NCI-H2107 treated with DMSO at 0.1 percent for 48 hours (cell line): ENCODE measurements at regions not wholly inside any gene's neighbourhood (a gene's known extent, or its start where the extent isn't known, plus 50 kb on each side); places are given as distances from the start of the nearest gene placed in this dataset.
"Not testable (repeated sequence)": the region's sequence is repeated elsewhere in the genome, so short reads cannot be mapped to it uniquely, and the experiment has no call there.

Experiments
- DNase-seq: peaks from one replicate; lab custom pipeline; 2025; ENCODE audit not compliant: unreplicated experiment; lab: John Stamatoyannopoulos, UW

- DNase-seq, result no peak
Observed at GRCh38 chr10:106392778-106393177, 771.7 kb downstream of the SORCS1 start.

- DNase-seq, result no peak
Observed at GRCh38 chr10:106387063-106387462, 777.4 kb downstream of the SORCS1 start.

DNA sequence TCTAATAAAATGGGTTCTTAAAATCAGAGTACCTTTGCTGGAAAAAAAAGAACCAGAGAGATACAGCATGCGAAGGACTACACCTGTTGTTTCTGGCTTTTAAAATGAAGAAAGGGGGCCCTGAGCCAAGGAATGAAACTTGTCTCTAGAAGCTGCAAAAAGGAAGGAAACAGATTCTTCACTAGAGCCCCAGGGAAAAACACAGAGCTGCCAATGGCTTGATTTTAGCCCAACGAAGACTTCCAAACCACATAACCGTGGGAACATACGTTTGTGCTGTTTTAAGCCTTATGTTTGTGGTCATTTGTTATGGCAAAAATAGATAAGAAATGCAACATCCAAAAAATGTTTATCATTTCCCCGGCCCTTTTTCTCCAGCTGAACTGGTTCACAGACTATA, 780.0 kb downstream of the SORCS1 start:
- DNase-seq, result no peak

GRCh38 chr10:106380706-106381105, 783.8 kb downstream of the SORCS1 start:
- no peak for DNase-seq

- DNase-seq, result no peak
Observed at GRCh38 chr10:106378251-106378650, 786.3 kb downstream of the SORCS1 start.

DNA sequence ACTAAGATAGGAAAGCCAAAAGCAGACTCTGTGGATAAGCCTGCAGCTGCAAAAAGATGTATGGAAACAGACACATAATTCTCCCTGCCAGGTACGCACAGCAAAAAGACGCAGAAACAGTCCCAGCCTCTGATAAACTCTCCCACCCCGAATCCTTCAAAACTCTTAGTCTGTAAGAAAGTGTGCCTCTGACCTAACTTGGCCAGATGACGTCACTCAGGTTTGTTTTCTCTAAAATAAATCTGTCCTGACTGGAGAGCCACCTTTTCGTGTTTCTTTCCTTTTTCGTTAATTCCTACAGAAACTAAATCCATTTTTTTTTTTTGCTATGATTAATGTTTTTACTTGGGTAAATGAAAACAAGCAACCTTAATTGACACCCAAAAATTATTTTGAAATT, 793.8 kb downstream of the SORCS1 start:
- no peak for DNase-seq

- DNase-seq, result no peak
Observed at GRCh38 chr10:106360870-106361269, 803.6 kb downstream of the SORCS1 start.

- no peak for DNase-seq
Observed at GRCh38 chr10:106355450-106355849, 809.1 kb downstream of the SORCS1 start.

- DNase-seq, result no peak
Observed at GRCh38 chr10:106348933-106349332, 815.6 kb downstream of the SORCS1 start.

DNA sequence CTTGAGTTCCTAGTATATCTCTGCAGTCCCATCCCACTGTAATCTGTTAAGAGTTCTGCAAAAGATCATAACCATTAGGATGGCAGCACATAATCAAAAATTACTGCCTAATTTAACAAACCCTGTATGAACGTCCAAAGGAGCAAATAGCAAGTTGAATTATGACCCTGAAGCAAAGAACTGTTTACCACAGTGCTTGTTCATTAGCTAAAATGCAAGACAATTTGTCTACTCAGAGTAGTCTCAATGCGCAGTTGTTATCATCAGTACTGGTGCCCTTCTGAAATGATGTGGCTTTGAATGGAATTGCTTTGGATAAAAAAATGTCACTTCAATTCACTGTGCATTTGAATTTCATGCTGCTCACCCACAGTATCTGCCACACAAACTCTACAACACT, 817.0 kb downstream of the SORCS1 start:
- DNase-seq, result no peak

GRCh38 chr10:106343539-106343938, 821.0 kb downstream of the SORCS1 start:
- not testable (repeated sequence) for DNase-seq

- DNase-seq, result no peak
Observed at GRCh38 chr10:106341356-106341755, 823.1 kb downstream of the SORCS1 start.

DNA sequence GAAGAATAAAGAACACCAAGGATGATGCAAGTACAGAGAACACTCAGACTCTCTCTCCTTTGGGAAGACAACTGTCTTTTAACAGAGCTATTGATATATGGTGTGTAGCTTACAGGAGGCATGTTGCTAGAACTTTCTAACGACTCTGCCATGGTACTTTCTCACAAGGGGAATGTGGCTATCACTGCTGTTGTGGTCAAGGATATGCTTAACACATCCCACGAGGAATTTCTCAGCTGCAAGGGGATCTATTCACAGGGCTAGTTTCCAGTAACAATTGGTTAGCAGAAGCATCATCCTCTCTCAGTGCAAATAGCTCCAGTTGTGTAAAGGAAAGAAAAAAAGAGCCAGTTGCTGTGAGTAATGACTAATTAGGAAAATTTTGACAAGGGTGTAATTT, 826.0 kb downstream of the SORCS1 start:
- no peak for DNase-seq

GRCh38 chr10:106336874-106337273, 827.6 kb downstream of the SORCS1 start:
- DNase-seq, result no peak

GRCh38 chr10:106327747-106328146, 836.8 kb downstream of the SORCS1 start:
- no peak for DNase-seq

GRCh38 chr10:106320876-106321275, 843.6 kb downstream of the SORCS1 start:
- no peak for DNase-seq

GRCh38 chr10:106320078-106320477, 844.4 kb downstream of the SORCS1 start:
- no peak for DNase-seq

GRCh38 chr10:106317554-106317953, 847.0 kb downstream of the SORCS1 start:
- DNase-seq, result no peak

DNA sequence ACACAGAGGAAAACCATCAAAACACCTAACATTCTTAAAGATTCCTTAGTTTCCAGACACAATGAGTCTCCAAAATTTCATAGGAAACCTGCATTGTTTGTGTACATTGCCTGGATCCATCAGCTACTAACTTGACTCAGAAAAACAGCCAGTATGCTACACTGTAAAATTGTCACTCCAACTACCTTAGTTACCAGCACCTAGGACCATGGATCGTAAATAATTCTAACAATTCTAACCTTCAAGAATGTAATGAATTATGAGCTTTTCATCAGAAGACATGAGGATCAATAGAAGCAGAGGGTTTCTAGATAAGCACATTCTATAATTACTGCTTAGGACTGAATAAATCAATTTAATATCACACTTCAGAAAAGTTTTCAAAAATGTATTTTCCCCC, 851.5 kb downstream of the SORCS1 start:
- no peak for DNase-seq

GRCh38 chr10:106312087-106312486, 852.4 kb downstream of the SORCS1 start:
- no peak for DNase-seq

DNA sequence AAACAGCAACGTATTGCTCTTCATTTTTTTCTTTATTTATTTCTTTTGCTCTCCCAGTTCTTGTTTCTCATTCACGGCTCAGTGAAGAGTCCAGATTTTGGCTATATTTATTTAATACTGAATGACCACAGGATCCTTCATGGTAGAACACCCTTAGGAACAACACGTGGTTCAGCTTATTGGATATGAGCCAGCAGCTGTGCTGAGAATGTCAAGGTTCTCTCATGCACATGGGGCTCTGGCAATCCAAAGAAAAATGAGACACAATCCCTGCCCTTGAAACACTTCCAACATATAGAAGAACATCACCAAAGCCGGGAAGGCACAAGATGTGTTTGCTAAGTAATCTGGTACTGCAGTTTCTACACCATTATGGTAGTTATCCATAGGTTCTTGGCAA, 852.9 kb downstream of the SORCS1 start:
- no peak for DNase-seq

GRCh38 chr10:106310596-106310995, 853.9 kb downstream of the SORCS1 start:
- DNase-seq, result no peak

DNA sequence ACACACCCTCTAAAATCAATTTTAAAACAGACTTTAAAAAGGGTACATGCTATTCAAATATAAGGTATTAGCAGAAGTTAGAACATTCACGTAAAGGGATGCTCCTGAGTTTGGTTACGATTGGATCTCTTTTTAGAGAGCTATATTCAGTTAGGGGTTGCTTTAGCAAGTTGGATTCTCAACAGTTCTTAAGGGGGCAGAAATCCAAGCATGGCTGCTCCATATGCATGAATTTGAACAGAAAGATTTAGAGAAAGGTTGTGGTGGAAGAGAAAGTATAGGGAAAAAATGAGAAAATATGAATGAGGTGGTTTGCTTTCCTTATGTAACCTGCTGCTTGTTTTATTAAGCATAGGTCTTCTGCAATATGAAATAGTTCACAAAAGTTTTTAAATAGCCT, 855.1 kb downstream of the SORCS1 start:
- DNase-seq, result no peak

DNA sequence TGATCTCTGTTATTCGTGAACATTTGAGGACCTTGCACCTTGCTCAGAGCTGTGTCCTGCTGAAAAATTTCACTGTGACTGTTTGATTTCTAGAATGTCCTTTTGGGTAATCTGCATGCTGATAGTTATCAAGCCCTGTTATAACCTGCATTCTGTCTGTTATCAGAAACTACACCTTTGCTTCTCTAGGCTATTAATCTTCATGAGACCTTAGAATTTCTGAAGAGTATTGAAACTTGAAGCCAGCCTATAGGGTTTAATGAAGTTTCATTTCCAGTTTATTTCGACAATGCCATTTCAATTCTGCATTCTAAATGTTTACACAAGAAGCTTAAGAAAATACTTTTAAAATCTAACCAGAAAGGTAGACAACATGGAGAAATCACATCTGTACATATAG, 856.2 kb downstream of the SORCS1 start:
- no peak for DNase-seq
